Glomerular endothelial cell (primary cell): ENCODE measurements at regions not wholly inside any gene's neighbourhood (a gene's known extent, or its start where the extent isn't known, plus 50 kb on each side); places are given as distances from the start of the nearest gene placed in this dataset.

Source experiments
- DNase-seq: peaks from one replicate; pipeline ENCODE4 v3.0.0-alpha.2; 2011; ENCODE audit warnings: low read depth, low spot score; ENCODE audit errors: extremely low read depth

- DNase-seq, result no peak
These were observed 920.9 kb upstream of the CTNND2 start for GRCh38 chr5:12825163-12825562.

- DNase-seq, result no peak
These were observed 901.0 kb upstream of the CTNND2 start for GRCh38 chr5:12805165-12805698.

DNA sequence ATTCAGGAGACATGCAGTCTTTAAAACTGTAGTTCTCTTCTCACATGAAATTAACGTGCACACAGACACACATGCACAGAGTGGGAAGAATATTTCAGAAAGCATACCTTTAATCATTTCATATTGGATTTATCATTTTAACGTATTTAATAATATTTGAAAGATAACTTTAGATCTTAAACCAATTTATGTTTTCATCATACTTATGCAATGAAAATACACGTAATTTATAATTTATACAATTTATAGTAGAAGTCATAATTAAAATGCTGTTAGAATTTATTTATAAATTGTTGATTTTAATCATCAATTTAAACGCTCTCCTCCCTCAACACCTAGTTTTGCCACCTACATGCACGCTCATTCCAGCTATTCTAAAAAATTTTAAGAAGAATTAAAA, 894.9 kb upstream of the CTNND2 start:
- no peak for DNase-seq

GRCh38 chr5:12795333-12795663, 891.1 kb upstream of the CTNND2 start:
- no peak for DNase-seq

GRCh38 chr5:12794476-12795332, 890.5 kb upstream of the CTNND2 start:
- DNase-seq, result no peak

- no peak for DNase-seq
These were observed 889.1 kb upstream of the CTNND2 start for GRCh38 chr5:12793373-12793772.

GRCh38 chr5:12780536-12780935, 876.3 kb upstream of the CTNND2 start:
- DNase-seq, result no peak

GRCh38 chr5:12777342-12777741, 873.1 kb upstream of the CTNND2 start:
- no peak for DNase-seq

DNA sequence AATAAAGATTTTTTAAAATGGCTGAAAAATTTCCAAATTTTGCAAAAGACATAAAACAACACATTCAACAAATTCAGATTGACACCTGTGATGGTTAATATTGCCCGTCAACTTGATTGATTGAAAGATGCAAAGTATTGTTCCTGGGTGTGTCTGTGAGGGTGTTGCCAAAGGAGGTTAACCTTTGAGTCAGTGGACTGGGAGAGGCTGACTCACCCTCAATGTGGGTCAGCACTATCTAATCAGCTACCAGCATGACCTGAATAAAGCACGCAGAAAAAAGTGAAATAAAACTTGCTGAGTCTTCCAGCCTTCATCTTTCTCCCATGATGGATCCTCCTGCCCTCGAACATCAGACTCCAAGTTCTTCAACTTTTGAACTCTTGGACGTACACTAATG, 868.0 kb upstream of the CTNND2 start:
- no peak for DNase-seq

DNA sequence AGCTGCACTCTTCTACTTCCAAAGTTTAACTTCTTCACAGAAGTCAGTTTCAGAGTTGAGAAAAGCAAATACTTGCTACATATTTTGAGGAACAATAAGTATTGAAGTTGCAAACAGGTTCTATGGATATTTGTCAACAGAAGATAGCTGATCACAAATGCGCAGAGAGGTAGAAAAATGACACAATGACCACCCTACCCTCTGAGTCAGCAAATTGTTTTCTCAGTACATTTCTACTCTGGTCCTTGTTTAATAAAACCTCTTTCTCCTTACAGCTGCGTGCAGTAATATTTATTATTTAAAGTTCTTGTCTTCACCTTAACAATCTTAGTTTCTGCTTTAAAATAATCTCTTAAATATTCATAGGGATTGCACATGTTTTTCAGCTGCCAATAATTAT, 855.1 kb upstream of the CTNND2 start:
- no peak for DNase-seq

- DNase-seq, result no peak
These were observed 852.8 kb upstream of the CTNND2 start for GRCh38 chr5:12757035-12757434.

GRCh38 chr5:12745537-12745936, 841.3 kb upstream of the CTNND2 start:
- DNase-seq, result no peak

DNA sequence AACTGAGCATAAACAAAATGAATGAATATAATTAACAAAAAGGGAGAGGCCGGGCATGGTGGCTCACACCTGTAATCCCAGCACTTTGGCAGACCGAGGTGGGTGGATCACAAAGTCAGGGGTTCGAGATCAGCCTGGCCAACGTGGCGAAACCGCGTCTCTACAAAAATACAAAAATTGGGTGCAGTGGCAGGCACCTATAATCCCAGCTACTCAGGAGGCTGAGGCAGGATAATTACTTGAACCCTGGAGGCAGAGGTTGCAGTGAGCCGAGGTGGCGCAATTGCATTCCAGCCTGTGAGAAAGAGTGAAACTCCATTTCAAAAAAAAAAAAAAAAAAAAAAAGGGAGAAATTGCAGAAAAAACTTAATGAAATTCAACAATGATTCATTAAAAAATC, 839.3 kb upstream of the CTNND2 start:
- no peak for DNase-seq

DNA sequence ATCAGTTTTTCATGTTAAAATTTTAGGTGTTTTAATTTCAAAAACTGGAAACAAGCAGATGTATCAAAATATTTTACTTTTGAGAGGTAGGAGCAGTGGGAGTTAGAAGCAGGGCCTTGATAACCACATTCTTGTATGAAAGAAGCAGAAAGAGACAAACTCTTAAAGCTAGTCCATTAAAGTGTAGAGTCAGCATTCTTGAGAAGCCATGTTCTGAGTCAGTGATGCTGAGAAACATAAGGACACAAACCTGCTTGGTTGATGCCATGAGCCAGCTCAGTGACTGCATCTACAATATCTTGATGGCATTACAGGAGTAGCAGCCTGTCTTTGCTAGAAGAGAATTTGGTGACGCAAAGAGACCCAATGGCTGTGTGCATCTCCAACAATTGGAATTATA, 826.1 kb upstream of the CTNND2 start:
- DNase-seq, result no peak

GRCh38 chr5:12716664-12717063, 812.4 kb upstream of the CTNND2 start:
- DNase-seq, result no peak

DNA sequence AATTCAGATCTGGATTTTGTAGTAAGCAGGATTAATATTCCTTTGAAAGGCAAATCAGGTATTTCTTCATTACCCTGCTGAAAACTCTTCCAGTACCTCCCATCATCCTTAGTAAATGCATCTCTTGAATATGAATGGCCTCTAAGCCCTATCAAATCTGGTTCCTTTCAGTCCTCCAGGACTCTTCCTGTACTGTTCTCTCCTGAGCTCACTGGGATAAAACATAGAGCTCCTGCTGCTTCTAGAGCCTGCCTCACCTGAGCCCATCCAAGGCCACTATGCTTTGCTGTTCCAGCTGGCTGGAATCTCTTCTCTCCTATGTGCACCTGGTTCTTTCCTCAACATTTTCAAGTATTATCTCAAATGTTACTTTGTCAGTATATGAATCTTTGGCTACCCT, 803.3 kb upstream of the CTNND2 start:
- no peak for DNase-seq

DNA sequence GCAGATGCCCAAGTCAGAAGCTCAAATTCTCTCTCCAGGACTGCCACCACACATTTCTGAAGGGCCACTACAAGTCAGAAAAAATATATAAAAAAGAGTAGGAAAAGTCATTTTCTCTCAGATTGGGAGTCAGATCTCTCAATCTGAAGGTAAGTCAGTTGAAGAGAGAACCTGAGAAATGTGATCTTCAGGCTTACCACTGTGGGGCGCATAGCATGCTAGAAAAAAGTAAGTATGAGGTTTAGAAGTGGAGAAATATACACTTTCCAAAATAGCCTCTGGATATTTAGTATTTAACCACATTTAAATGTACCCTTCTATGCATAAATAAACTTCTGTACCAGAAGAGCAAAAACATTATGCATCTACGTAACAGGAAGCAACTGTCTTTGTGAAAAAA, 800.7 kb upstream of the CTNND2 start:
- DNase-seq, result no peak

DNA sequence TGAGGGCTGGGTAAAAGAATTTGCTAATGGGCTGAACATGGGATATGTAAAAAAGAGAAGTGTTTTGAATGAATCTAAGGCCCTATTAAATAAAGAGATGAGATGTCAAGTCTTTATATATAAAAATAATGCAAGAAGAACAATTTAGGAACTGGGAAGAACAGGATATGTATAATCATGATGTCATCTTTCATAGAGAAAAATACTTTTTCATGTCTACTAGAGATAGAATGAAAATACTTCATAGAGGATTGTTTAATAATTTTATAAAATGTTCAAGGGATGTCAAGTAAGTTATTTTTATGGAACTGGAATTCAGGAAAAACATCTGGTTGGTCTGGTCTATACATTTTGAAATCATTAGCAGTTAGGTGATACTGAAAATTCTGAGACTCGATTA, 799.0 kb upstream of the CTNND2 start:
- DNase-seq, result no peak

GRCh38 chr5:12695651-12696050, 791.4 kb upstream of the CTNND2 start:
- DNase-seq, result no peak

- DNase-seq, result no peak
These were observed 787.1 kb upstream of the CTNND2 start for GRCh38 chr5:12691330-12691729.

DNA sequence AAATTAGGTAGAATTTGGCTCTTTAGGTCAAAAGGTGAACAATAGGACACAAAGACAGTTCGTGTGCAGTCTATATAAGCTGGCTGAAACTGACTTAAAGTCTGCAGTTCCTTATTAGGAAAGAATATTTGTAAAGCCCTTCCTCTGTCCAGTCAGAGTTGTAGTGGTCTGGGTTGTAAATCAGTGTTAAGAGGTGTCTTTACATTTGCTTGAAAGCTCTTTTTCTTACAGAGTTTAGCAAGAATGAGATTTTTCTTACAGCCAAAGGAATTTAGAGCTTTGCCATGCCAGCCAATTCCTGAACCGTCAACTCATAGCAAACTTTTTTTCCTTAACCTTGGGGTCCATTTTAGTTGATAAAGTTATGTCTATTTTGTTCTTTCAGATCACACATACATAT, 786.1 kb upstream of the CTNND2 start:
- no peak for DNase-seq

DNA sequence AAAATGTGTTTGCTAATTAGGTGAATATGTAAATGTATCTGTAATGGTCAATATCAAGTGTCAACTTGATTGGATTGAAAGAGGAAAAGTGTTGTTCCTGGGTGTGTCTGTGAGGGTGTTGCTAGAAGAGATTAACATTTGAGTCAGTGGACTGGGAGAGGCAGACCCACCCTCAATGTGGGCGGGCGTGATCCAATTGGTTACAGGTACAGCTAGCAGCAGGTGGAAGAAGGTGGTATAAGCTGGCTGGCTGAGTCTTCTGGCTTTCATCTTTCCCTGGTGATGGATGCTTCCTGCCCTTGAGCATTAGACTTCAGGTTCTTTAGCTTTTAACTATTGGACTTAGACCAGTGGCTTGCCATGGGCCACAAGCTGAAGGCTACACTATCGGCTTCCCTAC, 779.0 kb upstream of the CTNND2 start:
- no peak for DNase-seq

DNA sequence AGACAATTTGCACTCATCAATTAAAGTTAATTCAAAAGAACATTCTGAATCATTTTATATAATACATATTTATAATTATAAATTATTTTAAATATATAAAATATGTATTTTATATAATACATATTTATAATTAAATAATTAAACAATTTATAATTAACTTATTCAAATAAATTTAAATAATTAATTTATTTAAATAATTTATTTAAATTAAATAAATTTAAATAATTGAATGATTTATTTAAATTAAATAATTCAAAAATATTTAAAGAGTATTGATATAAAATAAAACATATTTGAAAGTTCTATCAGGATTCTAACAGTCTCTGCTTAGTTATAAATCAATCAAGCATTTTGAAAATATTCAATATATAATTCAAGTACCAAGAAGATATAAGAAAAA, 775.5 kb upstream of the CTNND2 start:
- DNase-seq, result no peak
